Esophagus squamous epithelium (tissue), 4 donors: ENCODE measurements at regions not wholly inside any gene's neighbourhood (a gene's known extent, or its start where the extent isn't known, plus 50 kb on each side); places are given as distances from the start of the nearest gene placed in this dataset.

Experiments used
- POLR2A ChIP-seq, 4 donors: fragments of 450-650 bp; IDR thresholded peaks; one replicate each; pipeline ENCODE4 v1.6.1; 2017; ENCODE audit warnings: antibody characterized with exemption in 4 of 4, mild to moderate bottlenecking in 4 of 4, moderate library complexity in 3 of 4
- TF ChIP-seq, protein P1 (sequence below), 6 experiments: fragments of 450-650 bp in 4 of 6; fragments of 200-600 bp in 2 of 6; sonication (generic) in 2 of 6; IDR thresholded peaks; one replicate each; pipeline ENCODE4 v1.5.1; 2016 to 2019; ENCODE audit warnings: antibody characterized with exemption in 6 of 6, mild to moderate bottlenecking in 4 of 6, moderate library complexity in 4 of 6

DNA sequence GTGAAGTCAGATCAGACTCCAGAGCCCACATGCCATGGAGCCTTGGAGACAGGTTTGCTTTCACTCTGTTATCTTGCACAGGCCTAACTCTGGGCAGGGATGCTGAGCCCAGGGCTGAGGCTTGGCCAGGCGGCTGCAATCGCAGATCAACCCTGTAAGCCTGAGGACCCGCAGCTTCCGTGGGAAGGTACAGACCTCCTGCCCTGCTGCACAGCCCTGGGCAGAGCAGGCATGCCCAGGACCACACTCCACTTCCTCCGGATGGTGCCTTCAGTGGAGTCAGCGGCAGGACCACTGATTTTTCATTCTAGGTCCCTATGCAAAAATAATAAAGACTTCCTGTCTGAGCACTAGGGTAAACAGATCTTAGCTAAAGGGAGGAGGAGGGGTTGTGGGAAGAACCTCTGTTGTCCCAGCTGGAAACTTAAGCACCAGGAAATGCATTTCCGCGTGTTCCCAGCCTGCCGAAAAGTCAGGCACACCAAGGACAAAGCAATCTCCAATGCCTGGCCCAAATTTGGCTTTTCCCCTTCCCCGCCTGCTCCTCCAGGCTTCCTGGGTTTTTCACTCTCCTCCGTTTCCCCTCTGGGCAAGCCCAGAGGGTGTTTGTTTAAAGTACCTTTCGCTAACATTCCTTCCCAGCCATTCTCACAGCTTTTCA is 87.3 kb downstream of the KCTD15 start:
- TF ChIP-seq, protein P1, sequence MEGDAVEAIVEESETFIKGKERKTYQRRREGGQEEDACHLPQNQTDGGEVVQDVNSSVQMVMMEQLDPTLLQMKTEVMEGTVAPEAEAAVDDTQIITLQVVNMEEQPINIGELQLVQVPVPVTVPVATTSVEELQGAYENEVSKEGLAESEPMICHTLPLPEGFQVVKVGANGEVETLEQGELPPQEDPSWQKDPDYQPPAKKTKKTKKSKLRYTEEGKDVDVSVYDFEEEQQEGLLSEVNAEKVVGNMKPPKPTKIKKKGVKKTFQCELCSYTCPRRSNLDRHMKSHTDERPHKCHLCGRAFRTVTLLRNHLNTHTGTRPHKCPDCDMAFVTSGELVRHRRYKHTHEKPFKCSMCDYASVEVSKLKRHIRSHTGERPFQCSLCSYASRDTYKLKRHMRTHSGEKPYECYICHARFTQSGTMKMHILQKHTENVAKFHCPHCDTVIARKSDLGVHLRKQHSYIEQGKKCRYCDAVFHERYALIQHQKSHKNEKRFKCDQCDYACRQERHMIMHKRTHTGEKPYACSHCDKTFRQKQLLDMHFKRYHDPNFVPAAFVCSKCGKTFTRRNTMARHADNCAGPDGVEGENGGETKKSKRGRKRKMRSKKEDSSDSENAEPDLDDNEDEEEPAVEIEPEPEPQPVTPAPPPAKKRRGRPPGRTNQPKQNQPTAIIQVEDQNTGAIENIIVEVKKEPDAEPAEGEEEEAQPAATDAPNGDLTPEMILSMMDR (IDR thresholded peaks at IDR 0.05) = no peak
- no peak for TF ChIP-seq POLR2A (IDR thresholded peaks at IDR 0.05)
